IMR-90 (cell line): ENCODE measurements at regions not wholly inside any gene's neighbourhood (a gene's known extent, or its start where the extent isn't known, plus 50 kb on each side); places are given as distances from the start of the nearest gene placed in this dataset.

Experiments used
- ATAC-seq: fragments of 200-7000 bp; cut with Tn5 transposase; 2 replicates; pipeline ENCODE4 v1.9.1; 2020; ENCODE audit warnings: low read depth, mild to moderate bottlenecking, moderate library complexity
- BruUV-seq: library from RNA; stranded (reverse); fragments of 400-500 nt; replicated peaks from 2 replicates; lab custom pipeline; 2021; lab: Mats Ljungman, UMichigan
- CTCF ChIA-PET: fragments of 300-600 bp; formaldehyde crosslinking; extraction: SDS; loops from one replicate; lab custom pipeline; 2021; ENCODE audit warnings: antibody characterized with exemption; lab: Yijun Ruan, JAX
- POLR2A ChIA-PET: fragments of 300-600 bp; sonication (Branson Sonifier 250); formaldehyde crosslinking; loops from one replicate; lab custom pipeline; 2022; ENCODE audit warnings: antibody characterized with exemption; ENCODE audit not compliant: unreplicated experiment; lab: Charles Lee
- DNase-seq: peaks from one replicate; pipeline ENCODE4 v3.0.0; 2013
- H2AFZ ChIP-seq: replicated peaks from 2 replicates; pipeline ENCODE3; 2013; ENCODE audit warnings: low read length, mild to moderate bottlenecking; ENCODE audit not compliant: poor library complexity
- H2AK5ac ChIP-seq: 2 replicates; pipeline ENCODE4 v1.6.1; 2013; ENCODE audit warnings: low read depth, low read length, inconsistent platforms
- H2AK9ac ChIP-seq: replicated peaks from 2 replicates; pipeline ENCODE3; 2013; ENCODE audit warnings: mild to moderate bottlenecking, low read depth, low read length, moderate library complexity; ENCODE audit not compliant: poor library complexity
- H2BK120ac ChIP-seq: 2 replicates; pipeline ENCODE4 v1.6.1; 2013; ENCODE audit warnings: low read depth, low read length, inconsistent platforms
- H2BK15ac ChIP-seq: 3 replicates; pipeline ENCODE4 v1.6.1; 2013; ENCODE audit warnings: low read depth, low read length, inconsistent platforms
- H2BK20ac ChIP-seq: 2 replicates; pipeline ENCODE4 v1.6.1; 2013; ENCODE audit warnings: low read depth, mild to moderate bottlenecking, inconsistent platforms, low read length, moderate library complexity
- H2BK5ac ChIP-seq: 2 replicates; pipeline ENCODE4 v1.6.1; 2013; ENCODE audit warnings: mild to moderate bottlenecking, low read depth, low read length, inconsistent platforms; ENCODE audit not compliant: poor library complexity, severe bottlenecking
- H3K14ac ChIP-seq: replicated peaks from 2 replicates; pipeline ENCODE4 v1.6.1; 2013; ENCODE audit warnings: low read depth, low read length, inconsistent platforms
- H3K18ac ChIP-seq: 2 replicates; pipeline ENCODE4 v1.6.1; 2013; ENCODE audit warnings: low read depth, low read length, control low read depth
- H3K23ac ChIP-seq: 2 replicates; pipeline ENCODE4 v1.6.1; 2013; ENCODE audit warnings: low read depth, low read length, inconsistent platforms
- H3K27ac ChIP-seq: 2 replicates; pipeline ENCODE4 v1.5.1; 2013; ENCODE audit warnings: mild to moderate bottlenecking, control low read depth, low read length; ENCODE audit not compliant: insufficient read depth
- H3K27me3 ChIP-seq: 2 replicates; pipeline ENCODE4 v1.6.1; 2013; ENCODE audit warnings: low read length; ENCODE audit not compliant: control insufficient read depth, insufficient read depth
- H3K36me3 ChIP-seq: 2 replicates; pipeline ENCODE4 v1.6.1; 2013; ENCODE audit warnings: low read length, mixed read lengths; ENCODE audit not compliant: control insufficient read depth, insufficient read depth
- H3K4ac ChIP-seq: 2 replicates; pipeline ENCODE4 v1.6.1; 2013; ENCODE audit warnings: low read depth, low read length, inconsistent platforms
- H3K4me1 ChIP-seq: 2 replicates; pipeline ENCODE4 v1.6.1; 2013; ENCODE audit warnings: low read length, mixed read lengths; ENCODE audit not compliant: control insufficient read depth, insufficient read depth
- H3K4me2 ChIP-seq: 2 replicates; pipeline ENCODE4 v1.6.1; 2013; ENCODE audit warnings: low read depth, mild to moderate bottlenecking, control low read depth, low read length, moderate library complexity
- H3K4me3 ChIP-seq: 2 replicates; pipeline ENCODE4 v1.5.1; 2013; ENCODE audit warnings: low read depth, mild to moderate bottlenecking, control low read depth, low read length, moderate library complexity; ENCODE audit not compliant: insufficient read depth
- H3K56ac ChIP-seq: 2 replicates; pipeline ENCODE4 v1.6.1; 2013; ENCODE audit warnings: low read length, inconsistent platforms; ENCODE audit not compliant: insufficient read depth; ENCODE audit errors: extremely low read depth
- H3K79me1 ChIP-seq, 2 experiments: 2 replicates each; pipeline ENCODE4 v1.6.1; 2013; ENCODE audit warnings: low read length in 2 of 2, inconsistent platforms in 1 of 2, low read depth in 1 of 2
- H3K9ac ChIP-seq: 2 replicates; pipeline ENCODE4 v1.6.1; 2013; ENCODE audit warnings: low read depth, low read length, control low read depth
- H3K9me1 ChIP-seq: 2 replicates; pipeline ENCODE4 v1.6.1; 2013; ENCODE audit warnings: low read length, inconsistent platforms; ENCODE audit not compliant: insufficient read depth
- H3K9me3 ChIP-seq: 2 replicates; pipeline ENCODE4 v1.6.1; 2013; ENCODE audit warnings: low read length; ENCODE audit not compliant: control insufficient read depth, insufficient read depth
- H4K20me1 ChIP-seq: 2 replicates; pipeline ENCODE4 v1.6.1; 2013; ENCODE audit warnings: low read length, inconsistent platforms; ENCODE audit not compliant: insufficient read depth
- H4K5ac ChIP-seq: 2 replicates; pipeline ENCODE4 v1.6.1; 2013; ENCODE audit warnings: mild to moderate bottlenecking, low read depth, low read length, control low read depth
- H4K8ac ChIP-seq, 2 experiments: 2 replicates each; pipeline ENCODE4 v1.6.1; 2013; ENCODE audit warnings: low read depth in 2 of 2, low read length in 2 of 2, control low read depth in 1 of 2, inconsistent platforms in 1 of 2
- H4K91ac ChIP-seq: 2 replicates; pipeline ENCODE4 v1.6.1; 2013; ENCODE audit warnings: low read depth, low read length, inconsistent platforms; ENCODE audit not compliant: insufficient read depth
- BHLHE40 ChIP-seq: fragments of 150-350 bp; IDR thresholded peaks from 2 replicates; pipeline ENCODE4 v1.6.1; 2016; ENCODE audit warnings: mild to moderate bottlenecking, low read depth, low read length
- CEBPB ChIP-seq: IDR thresholded peaks from 2 replicates; pipeline ENCODE4 v1.6.1; 2012; ENCODE audit warnings: low read depth, low read length, improper control_type of control experiment
- CHD1 ChIP-seq: IDR thresholded peaks from 2 replicates; pipeline ENCODE4 v1.6.1; 2012; ENCODE audit warnings: low read depth, low read length, improper control_type of control experiment
- CTCF ChIP-seq: conservative IDR thresholded peaks from 2 replicates; pipeline ENCODE4 v1.5.1; 2012; ENCODE audit warnings: mild to moderate bottlenecking, low read depth, low read length, improper control_type of control experiment
- ELK1 ChIP-seq: fragments of 150-350 bp; IDR thresholded peaks from 2 replicates; pipeline ENCODE4 v1.6.1; 2016; ENCODE audit warnings: low read depth, mild to moderate bottlenecking, low read length, moderate library complexity, borderline replicate concordance
- FOS ChIP-seq: fragments of 150-350 bp; IDR thresholded peaks from 2 replicates; pipeline ENCODE4 v1.6.1; 2016; ENCODE audit warnings: low read depth, low read length
- MAFK ChIP-seq: IDR thresholded peaks from 2 replicates; pipeline ENCODE4 v1.6.1; 2012; ENCODE audit warnings: low read depth, low read length, improper control_type of control experiment
- MAZ ChIP-seq: IDR thresholded peaks from 2 replicates; pipeline ENCODE4 v1.6.1; 2012; ENCODE audit warnings: low read depth, mild to moderate bottlenecking, low read length, improper control_type of control experiment, moderate library complexity, borderline replicate concordance
- MXI1 ChIP-seq: IDR thresholded peaks from 2 replicates; pipeline ENCODE4 v1.6.1; 2012; ENCODE audit warnings: low read depth, mild to moderate bottlenecking, low read length, moderate library complexity, borderline replicate concordance
- NFE2L2 ChIP-seq: fragments of 150-350 bp; IDR thresholded peaks from 2 replicates; pipeline ENCODE4 v1.6.1; 2016; ENCODE audit warnings: low read depth, mild to moderate bottlenecking, low read length
- POLR2A ChIP-seq: IDR thresholded peaks from 2 replicates; pipeline ENCODE4 v1.6.1; 2012; ENCODE audit warnings: mild to moderate bottlenecking, low read depth, low read length
- RAD21 ChIP-seq: IDR thresholded peaks from 2 replicates; pipeline ENCODE4 v1.6.1; 2012; ENCODE audit warnings: low read length, improper control_type of control experiment
- RCOR1 ChIP-seq: IDR thresholded peaks from 2 replicates; pipeline ENCODE4 v1.6.1; 2012; ENCODE audit warnings: mild to moderate bottlenecking, low read length, improper control_type of control experiment; ENCODE audit not compliant: insufficient replicate concordance
- RFX5 ChIP-seq: IDR thresholded peaks from 2 replicates; pipeline ENCODE4 v1.8.0; 2012; ENCODE audit warnings: low read depth, mild to moderate bottlenecking, low read length, moderate library complexity
- SMC3 ChIP-seq: fragments of 150-350 bp; IDR thresholded peaks from 2 replicates; pipeline ENCODE4 v1.6.1; 2016; ENCODE audit warnings: low read depth, mild to moderate bottlenecking, antibody characterized with exemption, low read length, moderate library complexity
- USF2 ChIP-seq: fragments of 150-350 bp; IDR thresholded peaks from 2 replicates; pipeline ENCODE4 v1.6.1; 2017; ENCODE audit warnings: mild to moderate bottlenecking, antibody characterized with exemption, low read length, low read depth
- WGBS, 2 experiments: methylation state at CpG; one replicate each; pipeline versions ENCODE4 v1.1.5 to v1.1.7; 2013; ENCODE audit warnings: missing lambda C conversion rate in 2 of 2; ENCODE audit not compliant: insufficient read length in 1 of 2; ENCODE audit errors: extremely low coverage in 2 of 2; 5-methylcytosine and 5-hydroxymethylcytosine counted together
- dilution Hi-C: fragments of 300-500 bp; cut with HindIII; formaldehyde crosslinking; loops from one replicate; pipeline ENCODE4 v1.14.3; 2018; ENCODE audit warnings: low sequenced_read_pairs; ENCODE audit not compliant: unreplicated experiment
- in situ Hi-C: fragments of 300-500 bp; cut with MboI; formaldehyde crosslinking; loops from 3 replicates; pipeline ENCODE4 v1.14.3; 2019; ENCODE audit warnings: low sequenced_read_pairs, inconsistent platforms, mixed read lengths
- intact Hi-C: fragments of 100-400 bp; cut with micrococcal nuclease; formaldehyde crosslinking; loops from 2 replicates; pipeline ENCODE4 v1.10.0; 2022

GRCh38 chr17:59469786-59470485 is 95.5 kb upstream of the DHX40 start:
- Histone ChIP-seq H2BK5ac (no peak overlapping the region), H3K27me3 (peaks cover 13% of the 10 kb centered on the region), H2BK20ac (no peak overlapping the region), H3K56ac (0 out of 2 replicates have a peak overlapping the region, but pooled peaks have one; percentile 21), H3K4me2 (no peak overlapping the region), H3K9me3 (no peaks in the 10 kb centered on the region), H2BK120ac (no peak overlapping the region), H3K4me1 (no peaks in the 10 kb centered on the region), H3K9ac (no peak overlapping the region), H3K36me3 (no peaks in the 10 kb centered on the region), H3K4ac (no peak overlapping the region), H3K9me1 (no peaks in the 10 kb centered on the region), H3K18ac (no peak overlapping the region), H3K23ac (no peak overlapping the region), H3K79me1 (no peaks in the 10 kb centered on the region), H4K8ac (no peak overlapping the region), H2AK9ac (no peak overlapping the region), H4K91ac (no peak overlapping the region), H2AFZ (peak overlapping the region; percentile 43), H3K4me3 (no peak overlapping the region), H3K14ac (no peak overlapping the region), H3K27ac (no peak overlapping the region), H2BK15ac (no peak overlapping the region), H4K5ac (no peak overlapping the region), H2AK5ac (no peak overlapping the region), H4K20me1 (no peaks in the 10 kb centered on the region)
- intact Hi-C loops, result no loop called here
- dilution Hi-C loops, result no loop called here
- in situ Hi-C loops, result no loop called here
- ATAC-seq (no peak), DNase-seq (no peak)
- no CpG with 5 or more reads among the region's 8 CpGs for WGBS, 2 experiments
- POLR2A ChIA-PET, result no interaction called here
- CTCF ChIA-PET, result no interaction called here
- no TSS peak for BruUV-seq
- TF ChIP-seq CTCF, result no peak
- TF ChIP-seq ELK1, result no peak
- TF ChIP-seq MXI1, result no peak
- no peak for TF ChIP-seq RCOR1
- TF ChIP-seq BHLHE40, result no peak
- TF ChIP-seq POLR2A, result no peak
- no peak for TF ChIP-seq FOS
- TF ChIP-seq CHD1, result no peak
- TF ChIP-seq USF2, result no peak
- no peak for TF ChIP-seq SMC3
- TF ChIP-seq NFE2L2, result no peak
- no peak for TF ChIP-seq CEBPB
- TF ChIP-seq RFX5, result no peak
- TF ChIP-seq RAD21, result no peak
- no peak for TF ChIP-seq MAFK
- TF ChIP-seq MAZ, result no peak
